Skin epidermis (tissue), 12 donors: ENCODE measurements at regions not wholly inside any gene's neighbourhood (a gene's known extent, or its start where the extent isn't known, plus 50 kb on each side); places are given as distances from the start of the nearest gene placed in this dataset.

ENCODE experiments used
- H3K27ac ChIP-seq, 21 experiments: fragments of 200-600 bp; sonication (generic) in 11 of 21; one replicate each; pipeline ENCODE4 v1.5.0; 2020; ENCODE audit warnings: mild to moderate bottlenecking in 3 of 21, inconsistent platforms in 2 of 21, moderate library complexity in 2 of 21
- H3K4me3 ChIP-seq, 7 experiments: fragments of 200-600 bp; sonication (generic) in 2 of 7; one replicate each; pipeline ENCODE4 v1.5.0; 2020; ENCODE audit warnings: inconsistent platforms in 2 of 7, mild to moderate bottlenecking in 2 of 7, moderate library complexity in 1 of 7

- Histone ChIP-seq H3K4me3 (no peak overlapping the region), H3K27ac (no peak overlapping the region)
Observed at GRCh38 chr2:16166327-16166981, 226.1 kb downstream of the MYCN start.

- Histone ChIP-seq H3K4me3 (no peak overlapping the region), H3K27ac (no peak overlapping the region)
Observed at GRCh38 chr2:16165518-16166326, 225.4 kb downstream of the MYCN start.

- no peak overlapping the region for H3K4me3 ChIP-seq
- no peak overlapping the region for H3K27ac ChIP-seq
Observed at GRCh38 chr2:16162491-16163040, 222.2 kb downstream of the MYCN start.

GRCh38 chr2:16161768-16162490 lies 221.6 kb downstream of the MYCN start:
- no peak overlapping the region for H3K27ac ChIP-seq
- H3K4me3 ChIP-seq, result no peak overlapping the region

GRCh38 chr2:16161085-16161565 lies 220.8 kb downstream of the MYCN start:
- Histone ChIP-seq H3K27ac (no peak overlapping the region), H3K4me3 (no peak overlapping the region)

GRCh38 chr2:16160281-16161084 lies 220.1 kb downstream of the MYCN start:
- Histone ChIP-seq H3K27ac (no peak overlapping the region), H3K4me3 (no peak overlapping the region)

- no peak overlapping the region for H3K27ac ChIP-seq
- no peak overlapping the region for H3K4me3 ChIP-seq
Observed at GRCh38 chr2:16156411-16156810, 216.1 kb downstream of the MYCN start.

- Histone ChIP-seq H3K4me3 (no peak overlapping the region), H3K27ac (no peak overlapping the region)
Observed at GRCh38 chr2:16155766-16156165, 215.4 kb downstream of the MYCN start.

- Histone ChIP-seq H3K27ac (no peak overlapping the region), H3K4me3 (no peak overlapping the region)
Observed at GRCh38 chr2:16155366-16155765, 215.0 kb downstream of the MYCN start.

GRCh38 chr2:16154501-16155280 lies 214.3 kb downstream of the MYCN start:
- H3K27ac ChIP-seq, result no peak overlapping the region
- no peak overlapping the region for H3K4me3 ChIP-seq

GRCh38 chr2:16154061-16154460 lies 213.7 kb downstream of the MYCN start:
- Histone ChIP-seq H3K27ac (no peak overlapping the region), H3K4me3 (no peak overlapping the region)

- H3K4me3 ChIP-seq, result no peak overlapping the region
- no peak overlapping the region for H3K27ac ChIP-seq
Observed at GRCh38 chr2:16153754-16154035, 213.3 kb downstream of the MYCN start.

GRCh38 chr2:16152928-16153753 lies 212.8 kb downstream of the MYCN start:
- Histone ChIP-seq H3K27ac (no peak overlapping the region), H3K4me3 (no peak overlapping the region)

- Histone ChIP-seq H3K27ac (no peak overlapping the region), H3K4me3 (no peak overlapping the region)
Observed at GRCh38 chr2:16152071-16152927, 211.9 kb downstream of the MYCN start.

GRCh38 chr2:16151651-16152050 lies 211.3 kb downstream of the MYCN start:
- no peak overlapping the region for H3K4me3 ChIP-seq
- no peak overlapping the region for H3K27ac ChIP-seq

GRCh38 chr2:16151281-16151570 lies 210.9 kb downstream of the MYCN start:
- Histone ChIP-seq H3K4me3 (no peak overlapping the region), H3K27ac (no peak overlapping the region)

- H3K27ac ChIP-seq, result no peak overlapping the region
- H3K4me3 ChIP-seq, result no peak overlapping the region
Observed at GRCh38 chr2:16150456-16151280, 210.3 kb downstream of the MYCN start.
